ENCODE measurements at regions not wholly inside any gene's neighbourhood (a gene's known extent, or its start where the extent isn't known, plus 50 kb on each side); places are given as distances from the start of the nearest gene placed in this dataset.

DNA sequence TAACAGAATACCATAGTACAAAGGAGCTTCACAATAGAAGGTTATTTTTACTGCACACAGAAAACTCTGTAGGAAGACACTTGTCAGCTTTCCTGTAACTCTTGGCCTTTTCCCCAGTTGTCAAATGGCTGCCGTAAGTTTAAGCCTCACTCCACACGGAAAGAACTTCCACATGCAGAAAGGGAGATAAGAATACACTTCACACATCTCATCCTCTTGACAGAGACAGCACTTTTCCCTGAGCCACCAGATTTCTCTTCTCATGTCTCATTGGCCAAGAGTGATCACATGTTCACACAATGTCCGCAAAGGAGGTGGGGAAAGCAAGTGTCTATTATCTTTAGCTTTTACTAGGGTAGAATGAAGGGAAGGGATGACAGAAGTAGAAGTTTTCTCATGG is 540.7 kb downstream of the HAO1 start:
- TF ChIP-seq, protein P1, sequence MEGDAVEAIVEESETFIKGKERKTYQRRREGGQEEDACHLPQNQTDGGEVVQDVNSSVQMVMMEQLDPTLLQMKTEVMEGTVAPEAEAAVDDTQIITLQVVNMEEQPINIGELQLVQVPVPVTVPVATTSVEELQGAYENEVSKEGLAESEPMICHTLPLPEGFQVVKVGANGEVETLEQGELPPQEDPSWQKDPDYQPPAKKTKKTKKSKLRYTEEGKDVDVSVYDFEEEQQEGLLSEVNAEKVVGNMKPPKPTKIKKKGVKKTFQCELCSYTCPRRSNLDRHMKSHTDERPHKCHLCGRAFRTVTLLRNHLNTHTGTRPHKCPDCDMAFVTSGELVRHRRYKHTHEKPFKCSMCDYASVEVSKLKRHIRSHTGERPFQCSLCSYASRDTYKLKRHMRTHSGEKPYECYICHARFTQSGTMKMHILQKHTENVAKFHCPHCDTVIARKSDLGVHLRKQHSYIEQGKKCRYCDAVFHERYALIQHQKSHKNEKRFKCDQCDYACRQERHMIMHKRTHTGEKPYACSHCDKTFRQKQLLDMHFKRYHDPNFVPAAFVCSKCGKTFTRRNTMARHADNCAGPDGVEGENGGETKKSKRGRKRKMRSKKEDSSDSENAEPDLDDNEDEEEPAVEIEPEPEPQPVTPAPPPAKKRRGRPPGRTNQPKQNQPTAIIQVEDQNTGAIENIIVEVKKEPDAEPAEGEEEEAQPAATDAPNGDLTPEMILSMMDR (conservative IDR thresholded peaks at IDR 0.05; ENCODE audit: low read length), result no peak
- no peak for TF ChIP-seq EZH2phosphoT487 (IDR thresholded peaks at IDR 0.05; ENCODE audit: borderline replicate concordance)
